Panc1 (cell line): ENCODE measurements at regions not wholly inside any gene's neighbourhood (a gene's known extent, or its start where the extent isn't known, plus 50 kb on each side); places are given as distances from the start of the nearest gene placed in this dataset.
"Not testable (repeated sequence)": the region's sequence is repeated elsewhere in the genome, so short reads cannot be mapped to it uniquely, and the experiment has no call there.

Source experiments
- ATAC-seq: fragments of 200-7000 bp; cut with Tn5 transposase; 2 replicates; pipeline ENCODE4 v1.9.1; 2020; ENCODE audit warnings: mild to moderate bottlenecking, moderate library complexity
- BruUV-seq: library from RNA; stranded (reverse); fragments of 400-500 nt; replicated peaks from 2 replicates; lab custom pipeline; 2021; lab: Mats Ljungman, UMichigan
- CTCF ChIA-PET: fragments of 300-600 bp; sonication (Branson Sonifier 250); formaldehyde crosslinking; loops from one replicate; lab custom pipeline; 2022; ENCODE audit warnings: antibody characterized with exemption; lab: Charles Lee
- POLR2A ChIA-PET: fragments of 300-600 bp; sonication (Branson Sonifier 250); formaldehyde crosslinking; loops from one replicate; lab custom pipeline; 2022; ENCODE audit warnings: antibody characterized with exemption; lab: Charles Lee
- DNase-seq: peaks from one replicate; pipeline ENCODE4 v3.0.0-alpha.2; 2010; ENCODE audit warnings: low read depth, low spot score
- H3K27ac ChIP-seq: 2 replicates; pipeline ENCODE4 v1.5.1; 2011; ENCODE audit warnings: mild to moderate bottlenecking, low read length, inconsistent platforms
- H3K27me3 ChIP-seq: fragments of 200-500 bp; sonication (Bioruptor generic); 2 replicates; pipeline ENCODE4 v1.6.0; 2014; ENCODE audit warnings: low read length, inconsistent platforms; ENCODE audit not compliant: control insufficient read depth, insufficient read depth
- H3K36me3 ChIP-seq: fragments of 200-500 bp; sonication (Bioruptor generic); 2 replicates; pipeline ENCODE4 v1.5.1; 2014; ENCODE audit warnings: inconsistent platforms, mild to moderate bottlenecking, low read length, moderate library complexity; ENCODE audit not compliant: control insufficient read depth, insufficient read depth
- H3K4me1 ChIP-seq: 2 replicates; pipeline ENCODE4 v1.5.1; 2011; ENCODE audit warnings: inconsistent platforms, mild to moderate bottlenecking, low read length, moderate library complexity; ENCODE audit not compliant: control insufficient read depth, insufficient read depth
- H3K4me3 ChIP-seq, 2 experiments: 2 replicates each; pipeline ENCODE4 v1.5.1; 2011 to 2012; ENCODE audit warnings: low read depth in 2 of 2, low read length in 2 of 2, mild to moderate bottlenecking in 2 of 2, inconsistent platforms in 1 of 2, moderate library complexity in 1 of 2
- H3K9me3 ChIP-seq: fragments of 200-500 bp; sonication (Bioruptor generic); 2 replicates; pipeline ENCODE4 v1.5.1; 2014; ENCODE audit warnings: low read depth, mild to moderate bottlenecking, inconsistent platforms, low read length, moderate library complexity; ENCODE audit not compliant: control insufficient read depth, insufficient read depth
- POLR2AphosphoS5 ChIP-seq: IDR thresholded peaks from 2 replicates; pipeline ENCODE4 v1.6.1; 2012; ENCODE audit warnings: mild to moderate bottlenecking, low read depth, low read length, moderate library complexity
- SIN3A ChIP-seq: IDR thresholded peaks from 2 replicates; pipeline ENCODE4 v1.6.1; 2012; ENCODE audit warnings: low read depth, mild to moderate bottlenecking, low read length, moderate library complexity, borderline replicate concordance; ENCODE audit not compliant: insufficient read depth
- TCF7L2 ChIP-seq: IDR thresholded peaks from 2 replicates; pipeline ENCODE4 v1.6.1; 2011; ENCODE audit warnings: mild to moderate bottlenecking, low read depth, low read length, inconsistent platforms
- in situ Hi-C: cut with HindIII; loops from 2 replicates; pipeline ENCODE4 v1.10.0; 2016; ENCODE audit warnings: low sequenced_read_pairs, low pct_unique_long_range_greater_than_20kb
- intact Hi-C: fragments of 100-400 bp; cut with micrococcal nuclease; formaldehyde crosslinking; loops from one replicate; pipeline ENCODE4 v1.10.0; 2022; ENCODE audit not compliant: unreplicated experiment
- TF ChIP-seq, protein P1 (sequence below): fragments of 450-650 bp; IDR thresholded peaks from 2 replicates; pipeline ENCODE4 v1.5.1; 2017; ENCODE audit warnings: mild to moderate bottlenecking
- TF ChIP-seq, protein P2 (sequence below), 2 experiments: IDR thresholded peaks; 2 replicates each; pipeline ENCODE4 v1.6.1; 2011 to 2012; ENCODE audit warnings: low read depth in 2 of 2, control low read depth in 1 of 2, low read length in 1 of 2, mild to moderate bottlenecking in 1 of 2, moderate library complexity in 1 of 2; ENCODE audit not compliant: insufficient read depth in 1 of 2

DNA sequence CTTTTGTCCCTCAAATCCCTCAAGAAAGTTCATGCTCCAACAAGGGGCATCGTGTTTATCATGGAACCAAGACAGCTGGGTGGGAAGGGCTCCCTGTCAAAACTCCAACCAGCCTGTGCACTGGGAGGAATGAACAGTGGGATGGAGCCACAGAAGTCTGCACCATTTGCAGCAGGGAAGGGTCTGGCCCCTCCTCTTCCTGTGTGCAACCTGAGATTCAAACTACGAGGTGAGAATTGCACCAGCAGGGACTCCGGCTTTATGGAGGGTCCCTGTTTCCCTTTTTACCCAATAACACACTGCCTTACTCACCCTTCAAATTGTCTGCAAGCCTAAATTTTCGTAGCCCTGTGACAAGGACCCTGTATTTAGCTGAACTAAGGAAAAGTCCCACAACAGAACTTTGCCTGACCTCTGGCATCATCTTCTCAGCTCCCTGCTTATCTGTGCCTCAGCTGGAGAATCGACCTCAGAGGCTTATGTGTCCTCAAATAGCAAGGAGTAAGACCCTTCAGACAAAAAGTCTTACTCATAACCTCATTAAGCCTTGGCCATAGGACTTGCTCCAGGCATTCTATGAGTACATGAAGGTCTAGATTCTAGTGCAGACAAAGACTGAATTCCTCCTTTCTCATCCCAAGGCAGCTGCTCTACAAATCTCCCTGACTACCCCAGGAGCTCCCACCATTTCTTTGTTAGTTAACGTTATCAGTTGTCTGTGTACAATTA lies 178.3 kb upstream of the SERPINE2 start:
- H3K9me3 ChIP-seq: no peaks in the 10 kb centered on the region
- CTCF ChIA-PET: no interaction called here
- POLR2A ChIA-PET: no interaction called here
- intact Hi-C loops (no loop called here), in situ Hi-C loops (no loop called here)
- BruUV-seq: no TSS peak
- no peaks in the 10 kb centered on the region for H3K4me1 ChIP-seq
- H3K27me3 ChIP-seq: no peaks in the 10 kb centered on the region; the same call in 1 of the 2 replicates
- H3K27ac ChIP-seq: no peak overlapping the region
- no peak overlapping the region for H3K4me3 ChIP-seq
- ATAC-seq (no peak), DNase-seq (no peak)
- no peak for TF ChIP-seq POLR2AphosphoS5
- TF ChIP-seq, protein P1, sequence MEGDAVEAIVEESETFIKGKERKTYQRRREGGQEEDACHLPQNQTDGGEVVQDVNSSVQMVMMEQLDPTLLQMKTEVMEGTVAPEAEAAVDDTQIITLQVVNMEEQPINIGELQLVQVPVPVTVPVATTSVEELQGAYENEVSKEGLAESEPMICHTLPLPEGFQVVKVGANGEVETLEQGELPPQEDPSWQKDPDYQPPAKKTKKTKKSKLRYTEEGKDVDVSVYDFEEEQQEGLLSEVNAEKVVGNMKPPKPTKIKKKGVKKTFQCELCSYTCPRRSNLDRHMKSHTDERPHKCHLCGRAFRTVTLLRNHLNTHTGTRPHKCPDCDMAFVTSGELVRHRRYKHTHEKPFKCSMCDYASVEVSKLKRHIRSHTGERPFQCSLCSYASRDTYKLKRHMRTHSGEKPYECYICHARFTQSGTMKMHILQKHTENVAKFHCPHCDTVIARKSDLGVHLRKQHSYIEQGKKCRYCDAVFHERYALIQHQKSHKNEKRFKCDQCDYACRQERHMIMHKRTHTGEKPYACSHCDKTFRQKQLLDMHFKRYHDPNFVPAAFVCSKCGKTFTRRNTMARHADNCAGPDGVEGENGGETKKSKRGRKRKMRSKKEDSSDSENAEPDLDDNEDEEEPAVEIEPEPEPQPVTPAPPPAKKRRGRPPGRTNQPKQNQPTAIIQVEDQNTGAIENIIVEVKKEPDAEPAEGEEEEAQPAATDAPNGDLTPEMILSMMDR: no peak
- no peak for TF ChIP-seq SIN3A
- H3K36me3 ChIP-seq: no peaks in the 10 kb centered on the region

DNA sequence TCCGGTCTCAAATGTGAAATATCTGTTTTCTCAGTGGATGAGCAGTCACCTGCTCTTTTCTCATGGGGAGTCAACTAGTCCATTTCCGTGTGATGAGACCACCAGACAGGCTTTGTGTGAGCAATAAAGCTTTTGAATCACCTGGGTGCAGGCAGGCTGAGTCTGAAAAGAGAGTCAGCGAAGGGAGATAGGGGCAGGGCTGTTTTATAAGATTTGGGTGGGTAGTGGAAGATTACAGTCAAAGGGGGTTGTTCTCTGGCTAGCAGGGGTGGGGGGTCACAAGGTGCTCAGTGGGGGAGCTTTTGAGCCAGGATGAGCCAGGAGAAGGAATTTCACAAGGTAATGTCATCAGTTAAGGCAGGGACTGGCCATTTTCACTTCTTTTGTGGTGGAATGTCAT lies 176.5 kb upstream of the SERPINE2 start:
- in situ Hi-C loops, H3K9me3 ChIP-seq, CTCF ChIA-PET, POLR2A ChIA-PET, ATAC-seq, intact Hi-C loops, H3K4me1 ChIP-seq, H3K27me3 ChIP-seq, H3K4me3 ChIP-seq, H3K27ac ChIP-seq, DNase-seq, BruUV-seq, H3K36me3 ChIP-seq: not testable (repeated sequence)

DNA sequence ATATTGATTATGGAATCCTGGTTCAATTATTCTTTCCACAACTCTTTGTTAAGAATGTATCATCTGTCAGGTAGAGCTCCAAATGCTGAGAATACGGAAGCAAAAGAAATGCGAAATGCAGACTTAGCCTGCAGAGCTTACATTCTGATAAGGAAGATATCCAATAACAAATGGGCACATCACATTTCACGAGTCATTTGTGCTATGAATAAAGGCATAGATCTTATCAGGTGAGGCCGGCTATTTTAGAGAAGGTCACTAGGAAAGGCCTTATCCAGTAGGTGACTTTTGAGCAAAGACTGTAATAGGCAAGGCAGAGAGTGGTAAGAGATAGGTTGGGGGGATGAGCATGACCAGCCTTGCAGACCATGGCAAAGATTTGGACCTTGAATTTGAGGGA lies 174.3 kb upstream of the SERPINE2 start:
- Histone ChIP-seq H3K27ac (no peak overlapping the region), H3K27me3 (no peaks in the 10 kb centered on the region; the same call in 1 of the 2 replicates), H3K4me3 (no peak overlapping the region), H3K9me3 (no peaks in the 10 kb centered on the region), H3K4me1 (no peaks in the 10 kb centered on the region), H3K36me3 (no peaks in the 10 kb centered on the region)
- DNase-seq: no peak
- POLR2A ChIA-PET: no interaction called here
- intact Hi-C loops: no loop called here
- no peak for TF ChIP-seq POLR2AphosphoS5
- in situ Hi-C loops: no loop called here
- ATAC-seq: no peak
- no TSS peak for BruUV-seq
- CTCF ChIA-PET: no interaction called here

DNA sequence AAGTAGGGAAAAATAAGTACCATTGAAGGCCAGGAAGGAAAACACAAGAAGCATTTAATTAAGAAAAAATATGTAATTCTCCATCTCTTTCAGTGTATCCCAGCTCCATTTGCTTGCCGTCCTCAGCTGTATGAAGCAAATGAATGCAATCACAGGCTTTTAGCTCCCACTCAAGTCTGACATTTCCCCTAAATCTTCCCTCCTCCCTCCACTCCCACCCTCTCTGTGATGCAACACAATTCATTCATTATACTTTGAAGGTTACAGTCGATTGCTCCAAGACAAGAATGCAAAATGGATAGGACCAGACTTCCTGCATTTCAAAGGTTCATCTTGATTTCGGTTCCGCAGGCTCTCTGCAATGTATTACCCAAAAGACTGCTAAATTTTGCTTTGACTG lies 172.7 kb upstream of the SERPINE2 start:
- CTCF ChIA-PET: no interaction called here
- H3K27ac ChIP-seq: no peak overlapping the region

More for the DNA sequence above, 172.7 kb upstream of the SERPINE2 start:
- Histone ChIP-seq H3K4me1 (no peaks in the 10 kb centered on the region), H3K27me3 (no peaks in the 10 kb centered on the region; the same call in 1 of the 2 replicates), H3K9me3 (no peaks in the 10 kb centered on the region), H3K36me3 (no peaks in the 10 kb centered on the region), H3K4me3 (no peak overlapping the region)
- POLR2A ChIA-PET: no interaction called here
- TF ChIP-seq, protein P2, sequence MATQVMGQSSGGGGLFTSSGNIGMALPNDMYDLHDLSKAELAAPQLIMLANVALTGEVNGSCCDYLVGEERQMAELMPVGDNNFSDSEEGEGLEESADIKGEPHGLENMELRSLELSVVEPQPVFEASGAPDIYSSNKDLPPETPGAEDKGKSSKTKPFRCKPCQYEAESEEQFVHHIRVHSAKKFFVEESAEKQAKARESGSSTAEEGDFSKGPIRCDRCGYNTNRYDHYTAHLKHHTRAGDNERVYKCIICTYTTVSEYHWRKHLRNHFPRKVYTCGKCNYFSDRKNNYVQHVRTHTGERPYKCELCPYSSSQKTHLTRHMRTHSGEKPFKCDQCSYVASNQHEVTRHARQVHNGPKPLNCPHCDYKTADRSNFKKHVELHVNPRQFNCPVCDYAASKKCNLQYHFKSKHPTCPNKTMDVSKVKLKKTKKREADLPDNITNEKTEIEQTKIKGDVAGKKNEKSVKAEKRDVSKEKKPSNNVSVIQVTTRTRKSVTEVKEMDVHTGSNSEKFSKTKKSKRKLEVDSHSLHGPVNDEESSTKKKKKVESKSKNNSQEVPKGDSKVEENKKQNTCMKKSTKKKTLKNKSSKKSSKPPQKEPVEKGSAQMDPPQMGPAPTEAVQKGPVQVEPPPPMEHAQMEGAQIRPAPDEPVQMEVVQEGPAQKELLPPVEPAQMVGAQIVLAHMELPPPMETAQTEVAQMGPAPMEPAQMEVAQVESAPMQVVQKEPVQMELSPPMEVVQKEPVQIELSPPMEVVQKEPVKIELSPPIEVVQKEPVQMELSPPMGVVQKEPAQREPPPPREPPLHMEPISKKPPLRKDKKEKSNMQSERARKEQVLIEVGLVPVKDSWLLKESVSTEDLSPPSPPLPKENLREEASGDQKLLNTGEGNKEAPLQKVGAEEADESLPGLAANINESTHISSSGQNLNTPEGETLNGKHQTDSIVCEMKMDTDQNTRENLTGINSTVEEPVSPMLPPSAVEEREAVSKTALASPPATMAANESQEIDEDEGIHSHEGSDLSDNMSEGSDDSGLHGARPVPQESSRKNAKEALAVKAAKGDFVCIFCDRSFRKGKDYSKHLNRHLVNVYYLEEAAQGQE (IDR thresholded peaks at IDR 0.05; ENCODE audit: insufficient read depth in 1 of 2, low read depth in 2 of 2, low read length in 1 of 2): no peak
- TF ChIP-seq SIN3A (no peak), POLR2AphosphoS5 (no peak), TCF7L2 (no peak)
- TF ChIP-seq, protein P1: no peak
- DNase-seq: no peak
- in situ Hi-C loops (no loop called here), intact Hi-C loops (no loop called here)
- no peak for ATAC-seq
- no TSS peak for BruUV-seq
